NCI-H187 treated with DMSO at 0.1 percent for 48 hours (cell line): ENCODE measurements at regions not wholly inside any gene's neighbourhood (a gene's known extent, or its start where the extent isn't known, plus 50 kb on each side); places are given as distances from the start of the nearest gene placed in this dataset.

Experiments used
- DNase-seq: peaks from one replicate; lab custom pipeline; 2025; lab: John Stamatoyannopoulos, UW

DNA sequence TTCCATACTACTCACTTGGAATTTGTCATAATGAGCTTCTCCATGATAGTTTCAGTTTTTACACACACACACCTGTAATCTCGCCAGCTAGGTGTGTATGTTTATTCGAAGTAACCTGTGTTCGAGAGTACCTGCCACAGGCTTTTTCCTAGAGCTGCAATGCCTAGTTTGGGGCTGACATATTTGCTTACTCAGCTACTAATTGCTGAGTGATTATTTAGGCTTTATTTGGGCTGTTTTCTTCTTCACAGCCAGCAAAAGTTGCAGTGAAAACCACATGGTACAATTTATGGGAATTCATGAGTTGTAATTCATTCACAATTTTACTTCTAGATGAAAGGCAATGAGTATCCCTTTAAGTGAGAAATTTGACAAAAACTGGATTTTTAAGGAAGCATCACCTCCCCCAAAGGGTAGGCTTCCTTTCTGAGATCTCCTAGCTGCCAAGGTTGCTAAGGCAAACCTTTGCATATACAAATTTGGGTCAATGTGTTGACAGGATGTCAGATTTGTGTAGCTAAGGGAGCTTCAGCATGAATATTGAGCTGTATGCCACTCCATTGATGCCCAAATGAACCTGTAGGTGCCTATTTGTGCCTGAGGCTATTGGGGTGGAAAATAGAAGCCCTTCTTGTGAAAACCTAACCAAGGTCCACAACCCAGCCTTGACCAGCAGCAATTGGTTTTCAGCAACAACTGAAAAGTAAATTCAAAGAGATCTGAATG lies 108.7 kb upstream of the OTX2 start:
- DNase-seq, result no peak

DNA sequence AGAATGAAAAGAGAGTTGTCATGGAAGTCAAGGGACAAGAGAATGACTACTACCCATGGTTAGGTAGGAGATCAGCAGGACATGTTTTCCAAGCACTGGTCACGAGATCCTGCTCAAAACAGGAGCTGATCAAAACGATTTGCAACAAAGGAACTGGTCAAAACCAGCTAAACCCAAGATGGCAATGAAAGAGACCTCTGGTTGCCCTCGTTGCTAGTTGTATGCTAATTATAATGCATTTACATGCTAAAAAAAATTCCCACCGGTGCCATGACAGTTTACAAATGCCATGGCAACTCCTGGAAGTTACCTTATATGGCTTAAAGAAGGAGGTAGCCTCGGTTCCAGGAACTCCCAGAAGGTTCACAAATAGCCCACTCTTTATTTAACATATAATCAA lies 95.0 kb upstream of the OTX2 start:
- no peak for DNase-seq

DNA sequence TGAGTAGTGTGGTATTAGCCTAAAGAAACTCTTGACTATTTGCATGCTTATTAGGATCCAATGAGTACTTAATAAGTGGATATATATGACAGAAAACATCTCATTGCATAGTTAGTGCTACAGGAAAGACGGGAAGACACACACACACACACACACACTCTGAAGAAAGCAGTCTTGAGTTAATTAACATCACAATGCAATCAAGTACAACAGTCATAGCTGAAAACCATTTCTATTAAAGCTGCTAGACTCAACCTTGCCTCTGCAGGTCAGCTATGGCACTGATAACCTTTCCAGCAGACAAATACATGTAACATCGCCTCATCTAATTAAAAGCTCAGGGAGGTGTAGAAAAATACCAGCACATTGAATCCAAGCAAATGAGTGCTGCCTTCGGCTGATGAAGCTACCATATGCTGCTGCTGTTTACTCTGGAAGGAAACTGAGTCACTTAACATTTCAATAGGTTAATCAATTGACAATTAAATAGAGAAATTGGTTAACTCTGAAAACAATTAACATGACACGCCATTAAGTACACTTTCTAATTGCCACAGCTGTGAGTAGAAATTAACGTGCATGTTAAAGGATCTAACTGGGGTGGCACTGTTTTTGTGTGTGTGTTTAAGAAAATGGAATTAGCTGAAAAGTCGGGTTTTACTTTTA lies 93.2 kb upstream of the OTX2 start:
- DNase-seq, result no peak

DNA sequence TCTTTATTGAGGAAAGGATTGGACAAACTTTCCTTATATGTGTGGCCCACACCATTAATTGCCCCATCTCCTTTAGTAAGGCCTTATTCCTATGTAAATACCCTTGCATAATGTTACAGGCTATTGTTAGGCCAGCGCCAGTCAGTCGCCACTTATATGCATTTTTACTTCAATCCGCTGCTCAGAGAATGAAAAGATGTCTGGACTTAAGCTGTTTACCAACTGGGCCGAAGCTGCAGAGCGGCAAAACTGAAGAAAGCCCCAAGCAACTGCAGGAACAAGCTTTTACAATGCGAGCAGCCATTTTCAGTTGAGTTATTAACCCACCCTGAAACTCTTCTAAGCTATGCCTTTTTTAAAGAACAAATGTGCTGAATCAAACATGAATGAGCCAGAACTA lies 92.1 kb upstream of the OTX2 start:
- no peak for DNase-seq

DNA sequence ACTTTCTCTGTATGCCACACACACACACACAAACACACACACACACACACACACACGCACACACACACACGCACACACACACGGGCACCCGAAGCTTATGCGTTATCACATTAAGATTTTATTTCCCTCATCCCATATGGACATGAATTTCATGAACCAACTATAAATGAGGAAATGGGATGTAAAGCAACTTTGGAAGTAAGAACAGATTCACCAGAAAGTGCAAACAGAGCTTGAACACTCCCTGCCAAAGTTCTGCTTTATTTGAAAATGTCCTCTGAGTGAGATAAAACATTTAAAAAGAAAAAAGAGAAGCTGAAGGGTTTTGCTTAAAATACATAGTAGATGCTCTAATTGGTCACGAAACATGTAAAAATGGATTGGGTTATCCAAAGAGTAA lies 90.4 kb upstream of the OTX2 start:
- DNase-seq, result no peak

DNA sequence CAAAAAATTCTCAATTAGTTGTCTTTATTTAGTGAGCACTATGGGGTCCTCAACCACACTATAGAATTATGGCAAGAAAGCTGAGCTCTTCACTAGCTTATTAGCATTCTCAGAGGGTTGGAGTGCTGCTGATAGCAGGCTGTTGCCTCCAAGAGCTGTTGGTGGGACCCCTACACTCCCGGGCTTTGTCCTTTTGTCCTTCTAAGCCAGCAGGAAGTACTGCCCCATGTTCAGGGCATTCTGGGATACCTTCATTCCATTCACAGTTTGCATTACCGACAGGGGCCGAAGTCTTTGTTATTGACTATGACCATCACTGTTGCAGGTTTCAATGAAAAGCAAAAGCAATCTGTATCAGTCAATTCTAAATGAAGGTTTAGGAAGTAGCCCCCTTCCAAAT lies 89.5 kb upstream of the OTX2 start:
- no peak for DNase-seq

DNA sequence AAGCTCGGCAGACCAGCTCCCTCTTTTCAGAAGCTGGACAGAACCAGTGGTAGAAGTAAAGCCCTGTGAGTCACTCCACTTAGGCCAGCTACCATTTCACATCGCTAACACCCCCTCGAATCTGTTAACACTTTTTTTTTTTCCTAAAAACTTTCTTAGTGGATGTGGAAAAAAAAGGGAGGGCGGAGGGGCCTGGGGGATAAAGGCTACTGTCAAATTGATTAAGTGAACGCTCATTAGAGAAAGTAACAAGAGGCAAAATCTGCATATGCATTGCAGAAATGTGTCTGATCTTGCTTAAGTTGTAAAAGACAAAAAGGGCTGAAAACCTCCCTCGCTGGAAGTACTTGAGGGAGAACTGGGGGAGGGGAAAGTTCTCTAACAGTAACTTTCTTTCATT lies 86.6 kb upstream of the OTX2 start:
- DNase-seq, result no peak

DNA sequence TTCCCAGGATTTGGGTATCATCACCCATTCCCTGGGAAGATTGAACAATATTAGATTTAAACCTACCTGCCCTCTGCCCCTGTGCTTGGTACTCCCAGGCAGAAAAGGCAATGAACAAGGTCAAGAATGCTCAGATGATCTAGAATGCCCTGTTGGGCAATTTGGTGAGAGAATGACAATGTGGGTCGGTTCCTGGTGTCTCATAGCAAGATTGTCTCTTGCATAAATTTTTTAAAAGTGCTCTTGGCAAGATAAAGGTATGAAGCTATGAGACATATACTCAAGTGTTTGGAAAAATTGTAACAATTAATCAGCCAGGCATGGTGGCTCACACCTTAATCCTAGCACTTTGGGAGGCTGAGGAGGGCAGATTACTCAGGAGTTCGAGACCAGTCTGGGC lies 86.0 kb upstream of the OTX2 start:
- DNase-seq, result no peak

DNA sequence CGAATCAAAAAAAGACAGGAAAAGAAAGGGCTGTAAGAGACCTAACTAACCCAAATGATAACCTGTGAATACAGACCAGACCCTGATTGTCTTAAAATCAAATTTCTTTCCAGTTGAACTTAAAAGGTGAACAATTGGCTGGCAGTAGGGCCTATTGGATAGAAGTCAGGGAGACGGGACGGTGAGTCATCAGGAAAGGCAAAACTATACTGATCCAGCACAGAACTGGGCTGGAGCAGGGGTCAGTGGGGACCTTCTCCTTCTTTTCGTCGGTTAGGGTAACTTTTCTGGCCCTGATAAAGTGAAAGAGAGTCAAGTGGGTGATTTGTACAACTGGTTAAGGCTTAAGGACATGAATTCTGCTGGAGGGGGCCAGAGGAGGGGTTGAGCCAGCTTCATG lies 84.9 kb upstream of the OTX2 start:
- no peak for DNase-seq

DNA sequence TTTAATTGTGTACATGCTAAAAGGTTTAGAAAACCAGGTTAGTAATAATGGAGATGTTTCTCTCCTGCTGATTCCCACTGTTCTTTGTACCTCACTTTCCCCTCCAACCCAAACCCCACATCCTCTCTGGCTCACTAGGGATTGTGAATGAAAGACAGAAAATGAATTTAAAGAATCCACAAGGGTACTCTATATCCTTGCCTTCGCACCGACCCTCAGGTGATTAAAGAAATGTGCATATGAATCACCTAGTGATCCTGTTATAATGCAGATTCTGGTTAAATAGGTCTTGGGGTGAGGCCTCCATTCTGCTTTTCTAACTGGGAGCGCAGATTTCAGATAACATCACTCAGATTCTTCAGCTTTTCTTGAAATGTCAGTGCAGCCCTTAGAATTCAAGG lies 84.3 kb upstream of the OTX2 start:
- DNase-seq, result no peak

DNA sequence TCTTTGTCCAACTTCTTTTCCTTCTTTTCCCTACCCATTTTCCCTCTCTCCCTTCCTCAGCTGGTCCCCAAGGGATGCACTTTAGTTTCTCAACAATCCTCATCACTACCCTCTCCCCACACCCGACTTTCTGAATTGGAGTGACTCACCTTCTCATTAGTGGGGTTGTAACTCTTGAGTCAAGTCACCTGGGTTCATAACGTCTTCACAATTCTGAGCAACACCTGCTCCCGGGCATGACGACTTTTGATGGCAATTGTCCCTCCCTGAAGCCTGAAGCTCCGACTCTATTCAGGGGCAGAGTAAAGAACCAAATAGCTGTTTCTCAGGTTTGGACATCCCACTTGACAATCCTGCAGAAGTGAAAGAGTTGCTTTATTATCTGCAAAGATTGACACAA lies 82.7 kb upstream of the OTX2 start:
- no peak for DNase-seq

DNA sequence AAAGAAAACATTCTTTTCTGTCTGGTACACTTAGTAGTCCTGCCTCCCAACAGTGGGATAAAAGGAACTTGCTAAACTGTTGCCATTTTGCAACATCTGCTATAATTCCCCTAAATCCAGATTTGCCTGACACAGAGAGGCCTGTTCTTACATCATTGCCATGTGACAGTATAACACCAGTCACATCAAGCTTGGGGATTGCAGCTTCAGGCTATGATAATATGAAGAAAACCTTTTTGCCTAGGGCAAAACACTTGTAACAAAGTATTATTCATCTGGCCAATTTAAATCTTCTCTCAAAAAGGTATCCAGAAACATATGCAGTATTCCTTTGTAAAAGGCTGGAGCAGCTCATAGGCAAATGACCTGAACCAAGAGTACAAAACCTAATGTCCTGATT lies 80.9 kb upstream of the OTX2 start:
- no peak for DNase-seq

DNA sequence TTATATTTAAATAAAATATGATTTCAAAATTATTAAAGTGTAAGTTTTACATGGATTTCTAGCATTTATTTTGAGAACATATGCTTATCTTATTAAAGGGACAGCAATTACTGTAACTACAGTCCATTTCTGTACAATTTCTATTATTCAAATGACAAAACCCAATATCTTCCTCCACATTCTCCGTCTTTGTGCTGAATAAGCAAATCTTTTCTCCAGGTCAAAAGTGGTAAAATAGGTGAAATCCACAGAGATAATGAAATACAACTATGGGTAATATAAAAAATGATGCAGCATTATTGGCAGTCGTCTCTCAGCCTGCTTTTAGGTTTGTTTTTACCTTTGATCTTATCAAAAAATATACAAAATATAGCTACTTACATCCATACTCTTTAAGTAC lies 79.4 kb upstream of the OTX2 start:
- no peak for DNase-seq

DNA sequence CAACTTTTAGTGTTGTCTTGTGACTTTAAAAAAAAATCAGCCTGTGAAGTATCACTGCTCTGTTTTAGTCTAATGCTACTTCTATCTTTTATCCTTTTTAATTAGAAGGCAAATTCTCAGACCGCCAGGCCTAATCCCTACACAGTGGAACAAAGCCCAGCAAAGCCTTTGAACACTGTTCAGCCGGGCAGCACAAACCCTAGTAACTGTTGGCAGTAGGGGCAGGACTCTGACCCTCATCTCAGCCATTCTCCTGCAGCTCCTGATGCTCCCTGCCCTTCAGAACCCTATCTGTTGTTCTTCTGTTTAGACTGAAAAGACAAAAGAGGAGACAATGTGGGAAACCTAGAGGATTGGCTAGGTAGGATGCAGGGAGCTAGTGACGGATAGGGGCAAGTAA lies 78.0 kb upstream of the OTX2 start:
- no peak for DNase-seq

DNA sequence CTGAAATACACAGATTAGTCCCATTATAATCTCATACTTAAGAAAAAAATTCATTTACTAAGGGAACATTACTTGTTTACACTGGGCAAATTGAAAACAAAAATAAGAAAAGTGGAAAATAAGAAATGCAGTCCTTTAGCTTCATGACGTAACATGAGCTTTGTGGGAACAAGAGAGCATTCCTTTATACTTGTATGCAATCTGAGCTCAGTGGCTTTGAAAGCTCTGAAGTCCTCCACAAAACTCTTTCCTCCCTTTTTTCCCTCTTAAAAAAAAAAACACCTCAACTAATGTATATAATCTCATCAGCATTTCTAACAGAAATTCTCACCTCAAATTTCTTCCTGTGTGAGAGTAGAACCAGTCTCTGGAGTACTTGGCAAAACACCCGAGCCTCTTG lies 76.9 kb upstream of the OTX2 start:
- no peak for DNase-seq

DNA sequence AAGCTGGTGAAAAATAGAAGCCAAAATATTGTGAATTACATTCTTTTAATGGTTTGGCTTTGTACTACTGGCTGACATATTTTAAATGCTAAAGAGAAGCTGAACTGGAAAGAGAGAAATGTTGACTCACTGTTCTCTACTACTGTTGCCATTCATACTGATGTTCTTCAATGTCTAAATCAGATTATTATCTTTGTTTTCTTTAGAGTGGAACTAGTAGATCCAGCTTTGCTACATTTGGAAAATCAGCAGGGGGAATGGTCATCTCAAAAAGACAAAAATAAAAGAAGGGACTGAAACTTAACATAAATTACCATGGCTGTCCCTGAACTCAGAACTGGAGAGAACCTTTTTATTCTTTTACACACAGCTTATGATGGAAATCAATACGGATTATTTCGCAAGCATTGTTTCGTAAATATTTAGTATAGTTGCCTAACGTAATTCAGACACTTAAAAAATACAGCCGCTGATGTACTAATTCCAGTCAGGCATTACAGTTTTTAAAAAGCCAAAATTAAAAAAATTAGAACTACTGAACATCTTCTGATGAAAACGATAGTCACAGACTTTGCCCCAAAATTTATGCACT lies 76.3 kb upstream of the OTX2 start:
- DNase-seq, result no peak

DNA sequence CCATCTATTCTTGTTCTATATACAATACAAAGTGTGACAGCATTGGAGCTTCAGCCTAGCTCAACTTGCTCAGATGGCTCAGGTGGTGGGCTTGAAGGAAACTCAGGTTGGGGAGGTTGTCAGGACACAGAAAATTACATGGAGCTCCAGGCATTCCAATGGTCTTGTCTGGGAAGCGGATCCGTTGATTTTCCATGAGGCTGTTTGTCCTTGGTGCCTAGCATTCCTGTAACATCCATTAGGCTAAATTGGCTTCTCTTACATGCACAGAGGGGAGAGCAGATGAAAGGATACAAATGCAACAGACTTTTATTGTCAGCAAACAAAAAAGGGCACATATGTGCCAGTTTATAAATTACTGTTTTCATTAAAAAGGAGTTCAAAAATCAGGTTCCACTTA lies 75.5 kb upstream of the OTX2 start:
- DNase-seq, result no peak

DNA sequence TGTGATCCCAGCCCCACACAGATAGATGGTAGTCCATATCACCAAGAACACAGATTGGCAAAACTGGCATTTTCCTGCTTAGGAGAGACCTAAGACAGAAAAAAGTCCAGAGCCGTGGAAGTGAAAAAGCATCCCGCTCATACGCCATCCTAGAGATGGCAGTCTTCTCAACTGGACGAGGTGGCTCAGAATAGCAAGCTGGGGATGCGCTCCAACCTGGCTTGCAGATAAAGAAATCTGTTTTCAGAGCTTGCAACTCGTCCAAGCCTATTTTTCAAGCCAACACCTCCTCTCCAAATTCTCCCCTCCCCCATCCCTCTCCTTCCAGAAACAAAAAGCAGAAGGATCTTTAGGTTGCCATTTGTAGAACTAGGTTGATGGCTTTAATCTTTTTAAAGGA lies 74.3 kb upstream of the OTX2 start:
- DNase-seq, result no peak

DNA sequence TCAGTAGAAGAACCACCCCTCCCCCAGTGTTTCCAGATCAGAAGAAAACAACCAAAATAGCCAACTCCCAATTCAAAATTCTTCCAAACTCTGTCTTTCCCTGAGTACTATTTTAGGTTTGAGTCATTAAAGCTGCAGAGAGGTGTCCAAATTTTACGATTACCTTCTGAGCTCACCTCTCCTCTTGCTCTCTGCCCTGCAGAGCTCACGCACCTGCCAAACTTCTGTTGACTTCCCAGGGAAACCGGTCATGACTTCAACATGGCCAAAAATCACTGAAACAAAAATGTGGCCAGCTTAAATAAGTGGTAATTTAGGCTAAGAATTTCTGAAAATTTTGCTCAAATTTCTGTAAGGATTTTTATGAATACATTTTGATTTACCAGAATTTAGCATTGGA lies 70.9 kb upstream of the OTX2 start:
- DNase-seq, result no peak

DNA sequence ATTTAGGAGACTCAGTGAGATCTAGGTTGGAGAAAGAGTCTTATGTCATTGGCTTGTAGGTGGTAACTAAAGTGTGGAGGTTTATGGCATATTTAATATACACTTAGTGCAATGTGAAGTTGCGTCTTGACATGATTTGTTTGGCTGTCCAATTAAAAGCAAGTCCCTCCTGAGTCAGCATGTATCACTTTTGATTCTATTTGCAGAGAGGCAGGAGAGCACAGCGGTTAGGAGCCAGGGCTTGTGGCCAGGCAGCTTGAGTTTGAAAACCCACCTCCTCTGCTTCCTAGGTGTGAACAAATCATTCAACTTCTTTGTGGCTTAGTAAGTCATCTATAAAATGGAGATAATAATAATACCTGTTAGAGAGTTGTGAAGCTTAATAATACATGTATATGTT lies 68.5 kb upstream of the OTX2 start:
- DNase-seq, result no peak

DNA sequence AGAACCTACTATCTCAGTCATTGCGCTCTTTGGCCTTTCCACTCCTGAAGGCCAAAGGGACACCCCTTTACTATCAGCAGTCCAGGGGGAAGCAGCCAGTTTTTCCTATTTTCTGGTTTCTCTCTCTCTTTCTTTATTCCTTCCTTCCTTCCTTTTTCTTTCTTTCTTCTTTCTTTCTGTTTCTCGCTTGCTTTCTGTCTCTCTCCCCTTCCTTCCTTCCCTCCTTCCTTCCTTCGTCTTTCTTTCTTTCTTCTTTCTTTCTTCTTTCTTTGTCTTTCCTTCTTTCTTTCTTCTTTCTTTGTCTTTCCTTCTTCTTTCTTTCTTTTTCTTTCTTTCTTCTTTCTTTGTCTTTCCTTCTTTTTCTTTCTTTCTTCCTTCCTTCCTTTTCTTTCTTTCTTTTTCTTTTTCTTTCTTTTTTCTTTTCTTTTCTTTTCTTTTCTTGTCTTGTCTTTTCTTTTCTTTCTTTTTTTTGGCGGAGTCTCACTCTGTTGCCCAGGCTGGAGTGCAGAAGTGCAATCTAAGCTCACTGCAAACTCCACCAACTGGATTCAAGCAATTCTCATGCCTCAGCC lies 64.9 kb upstream of the OTX2 start:
- no peak for DNase-seq

DNA sequence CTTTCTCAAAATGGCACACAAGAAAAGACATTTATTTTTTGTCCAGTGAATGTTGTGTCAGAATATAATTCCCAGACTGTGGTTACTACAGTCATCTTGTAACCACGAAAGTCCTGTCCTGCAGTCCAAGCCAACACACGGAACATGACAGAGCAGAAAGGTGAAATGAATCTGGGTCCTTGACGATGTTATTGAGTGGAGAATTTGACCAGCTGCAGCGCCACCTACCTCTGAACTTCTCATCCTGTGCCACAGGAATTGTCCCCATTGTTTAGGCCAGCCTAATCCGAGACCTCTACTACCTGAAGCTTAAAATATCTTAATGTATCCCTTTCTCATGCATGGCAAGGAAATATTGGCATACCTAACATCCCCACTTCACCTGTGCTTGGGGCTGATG lies 64.1 kb upstream of the OTX2 start:
- DNase-seq, result no peak

DNA sequence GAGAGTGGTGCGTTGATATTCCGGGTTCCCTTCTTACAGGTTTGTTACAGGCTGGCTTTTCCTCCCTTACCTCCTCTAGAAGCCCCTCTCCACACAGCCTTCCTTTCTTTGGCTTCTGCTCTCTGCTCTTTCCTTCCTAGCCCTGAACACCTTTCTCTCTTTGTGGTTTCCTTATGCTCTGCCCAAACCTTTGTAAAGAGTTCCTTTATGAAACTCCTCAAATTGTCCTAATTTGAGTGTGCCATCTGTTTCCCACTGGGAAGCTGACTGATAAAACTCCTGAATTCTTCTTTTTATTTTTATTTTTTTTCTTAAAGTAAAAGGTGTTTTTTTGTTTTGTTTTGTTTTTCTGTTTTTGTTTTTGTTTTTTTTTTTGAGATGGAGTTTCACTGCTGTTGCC lies 60.1 kb upstream of the OTX2 start:
- no peak for DNase-seq

DNA sequence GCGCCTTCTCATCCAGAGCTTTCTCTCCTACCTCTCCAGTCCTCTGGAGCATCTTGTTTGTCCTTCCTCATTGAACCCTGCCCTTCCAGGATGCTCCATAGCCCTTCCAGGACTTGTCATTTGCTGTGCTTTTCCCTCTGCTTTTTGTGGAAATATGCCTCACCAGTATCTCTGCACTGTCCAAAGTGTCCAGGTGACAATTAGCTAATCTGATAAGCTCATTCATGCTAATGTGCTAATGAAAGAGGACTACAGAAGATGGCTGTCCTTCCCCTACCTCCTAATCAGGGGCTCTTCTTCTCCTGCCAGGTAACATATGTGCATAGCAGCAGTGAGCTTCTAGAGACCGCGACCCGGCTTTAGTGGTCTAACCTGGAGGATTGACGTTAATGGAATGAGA lies 58.4 kb upstream of the OTX2 start:
- no peak for DNase-seq
